Smooth muscle cell (in vitro differentiated cells): ENCODE measurements at regions not wholly inside any gene's neighbourhood (a gene's known extent, or its start where the extent isn't known, plus 50 kb on each side); places are given as distances from the start of the nearest gene placed in this dataset.

Experiments
- DNase-seq: peaks from one replicate; lab custom pipeline; 2025; ENCODE audit not compliant: unreplicated experiment; lab: John Stamatoyannopoulos, UW
- H2AFZ ChIP-seq: fragments of 200-600 bp; sonication (generic); 2 replicates; pipeline ENCODE4 v1.6.0; 2016; ENCODE audit warnings: antibody characterized with exemption, low read depth, mild to moderate bottlenecking
- H3F3A ChIP-seq: fragments of 200-600 bp; sonication (generic); 2 replicates; pipeline ENCODE4 v1.6.0; 2017; ENCODE audit warnings: antibody characterized with exemption, low read depth
- H3K27ac ChIP-seq: fragments of 200-600 bp; sonication (generic); 2 replicates; pipeline ENCODE4 v1.5.1; 2016; ENCODE audit warnings: low read depth, mild to moderate bottlenecking
- H3K27me3 ChIP-seq: fragments of 200-600 bp; sonication (generic); 2 replicates; pipeline ENCODE4 v1.6.1; 2016; ENCODE audit warnings: low read depth, mild to moderate bottlenecking
- H3K36me3 ChIP-seq: fragments of 200-600 bp; sonication (generic); 2 replicates; pipeline ENCODE4 v1.5.1; 2016; ENCODE audit warnings: low read depth
- H3K4me1 ChIP-seq: fragments of 200-600 bp; sonication (generic); 2 replicates; pipeline ENCODE4 v1.5.1; 2016; ENCODE audit warnings: low read depth
- H3K4me2 ChIP-seq: fragments of 200-600 bp; sonication (generic); 2 replicates; pipeline ENCODE4 v1.6.0; 2016; ENCODE audit warnings: mild to moderate bottlenecking
- H3K4me3 ChIP-seq: fragments of 200-600 bp; sonication (generic); 2 replicates; pipeline ENCODE4 v1.5.1; 2016; ENCODE audit warnings: mild to moderate bottlenecking
- H3K79me2 ChIP-seq: fragments of 200-600 bp; sonication (generic); 2 replicates; pipeline ENCODE4 v1.6.0; 2016; ENCODE audit warnings: low read depth, mild to moderate bottlenecking
- H3K9ac ChIP-seq: fragments of 200-600 bp; sonication (generic); 2 replicates; pipeline ENCODE4 v1.6.0; 2016; ENCODE audit warnings: low read depth
- H3K9me3 ChIP-seq: fragments of 200-600 bp; sonication (generic); replicated peaks from 2 replicates; pipeline ENCODE4 v1.5.1; 2016; ENCODE audit warnings: low read depth
- H4K20me1 ChIP-seq: fragments of 200-600 bp; sonication (generic); 2 replicates; pipeline ENCODE4 v1.6.0; 2016; ENCODE audit warnings: low read depth
- CTCF ChIP-seq: fragments of 200-600 bp; sonication (generic); IDR thresholded peaks from 2 replicates; pipeline ENCODE4 v1.5.1; 2017; ENCODE audit warnings: borderline replicate concordance, mild to moderate bottlenecking, antibody characterized with exemption; ENCODE audit not compliant: insufficient read depth, poor library complexity, severe bottlenecking
- WGBS: methylation state at CpG from one replicate; pipeline ENCODE4 v1.1.7; 2016; ENCODE audit warnings: low lambda C conversion rate; 5-methylcytosine and 5-hydroxymethylcytosine counted together

- H3K27me3 ChIP-seq, result peaks cover 49% of the 10 kb centered on the region
- H3K27ac ChIP-seq, result no peak overlapping the region
- H3K9me3 ChIP-seq, result no peaks in the 10 kb centered on the region
- H4K20me1 ChIP-seq, result no peaks in the 10 kb centered on the region
- H3K36me3 ChIP-seq, result no peaks in the 10 kb centered on the region
- H3F3A ChIP-seq, result no peaks in the 10 kb centered on the region
- TF ChIP-seq CTCF, result no peak
- H3K79me2 ChIP-seq, result no peaks in the 10 kb centered on the region
- H3K9ac ChIP-seq, result no peak overlapping the region
- H2AFZ ChIP-seq, result no peak overlapping the region
- WGBS, result 90% methylated on average over 11 of the region's 11 CpGs
- no peaks in the 10 kb centered on the region for H3K4me1 ChIP-seq
- H3K4me2 ChIP-seq, result no peak overlapping the region
- H3K4me3 ChIP-seq, result no peak overlapping the region
- no peak for DNase-seq
Measured at GRCh38 chr9:126062158-126062886, 264.3 kb upstream of the MVB12B start.

- WGBS, result 95% methylated on average over 5 of the region's 5 CpGs
- Histone ChIP-seq H4K20me1 (no peaks in the 10 kb centered on the region), H3K79me2 (no peaks in the 10 kb centered on the region), H2AFZ (no peak overlapping the region), H3K4me2 (no peak overlapping the region), H3K4me3 (no peak overlapping the region), H3K27me3 (peaks cover 48% of the 10 kb centered on the region), H3K27ac (no peak overlapping the region), H3K9me3 (no peaks in the 10 kb centered on the region), H3K36me3 (no peaks in the 10 kb centered on the region), H3K9ac (no peak overlapping the region), H3F3A (no peaks in the 10 kb centered on the region), H3K4me1 (no peaks in the 10 kb centered on the region)
- DNase-seq, result no peak
- no peak for TF ChIP-seq CTCF
Measured at GRCh38 chr9:126063326-126063725, 263.3 kb upstream of the MVB12B start.

GRCh38 chr9:126066131-126066530, 260.5 kb upstream of the MVB12B start:
- Histone ChIP-seq H3K27me3 (peaks cover 35% of the 10 kb centered on the region), H4K20me1 (no peaks in the 10 kb centered on the region), H3K27ac (no peak overlapping the region), H3K4me1 (no peaks in the 10 kb centered on the region), H3K9me3 (no peaks in the 10 kb centered on the region), H3F3A (no peaks in the 10 kb centered on the region), H3K79me2 (no peaks in the 10 kb centered on the region), H3K4me2 (no peak overlapping the region), H3K9ac (no peak overlapping the region), H3K36me3 (no peaks in the 10 kb centered on the region), H2AFZ (no peak overlapping the region), H3K4me3 (no peak overlapping the region)
- TF ChIP-seq CTCF, result no peak
- no peak for DNase-seq
- 92% methylated on average over 6 of the region's 6 CpGs for WGBS
